CD4-positive, alpha-beta T cell treated with Interleukin-6 for 4 hours (primary cell): ENCODE measurements at regions not wholly inside any gene's neighbourhood (a gene's known extent, or its start where the extent isn't known, plus 50 kb on each side); places are given as distances from the start of the nearest gene placed in this dataset.

ENCODE experiments used
- DNase-seq: peaks from one replicate; pipeline ENCODE4 v3.0.0-alpha.2; 2020; ENCODE audit warnings: mixed read lengths

DNA sequence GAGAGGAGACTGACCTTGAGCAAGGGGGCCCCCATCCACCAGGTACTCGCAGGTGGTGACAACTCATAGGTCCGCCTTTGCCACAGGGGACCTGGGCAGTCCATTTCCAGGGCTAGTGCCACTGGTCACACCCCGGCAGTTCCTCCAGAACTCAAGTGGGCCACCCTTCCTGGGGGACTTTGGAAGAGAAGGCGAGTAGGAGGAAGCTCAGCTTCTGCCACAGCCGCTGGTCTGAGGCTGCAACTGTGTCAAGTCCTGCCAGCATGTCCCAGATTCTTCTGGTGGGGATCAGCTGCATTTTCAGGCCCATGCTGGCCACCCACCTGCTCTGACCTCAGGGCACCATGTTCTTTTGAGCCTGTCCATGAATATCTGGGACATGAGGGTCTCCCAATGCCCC lies 423.9 kb upstream of the MYT1L start:
- no peak for DNase-seq

DNA sequence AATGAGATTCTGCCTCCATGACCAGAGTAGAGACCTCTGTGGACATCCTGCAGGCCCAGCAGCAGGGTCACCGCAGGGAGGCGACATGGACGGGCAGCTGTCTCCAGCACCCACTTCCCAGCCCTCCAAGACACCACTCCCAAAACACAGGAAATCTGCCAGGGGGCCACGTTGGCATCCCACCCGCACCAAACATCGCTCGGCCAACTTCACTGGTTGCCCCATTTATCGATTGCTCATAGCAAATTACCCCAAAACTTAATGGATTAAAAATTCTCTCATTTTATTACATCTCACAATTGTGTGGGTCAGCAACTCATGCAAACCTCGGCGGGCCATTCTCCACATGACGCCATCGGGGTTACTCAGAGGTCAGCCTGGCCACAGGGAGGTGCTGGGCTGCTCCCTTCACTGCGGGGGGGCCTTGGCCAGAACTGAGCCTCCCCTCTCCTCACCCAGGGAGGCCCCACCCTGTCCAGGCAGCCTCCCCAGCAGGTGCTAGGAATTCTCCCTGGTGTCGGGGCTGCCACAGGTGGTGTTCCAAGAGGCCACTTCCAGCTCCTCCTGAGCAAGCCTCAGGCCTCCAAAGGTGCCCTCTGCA lies 420.7 kb upstream of the MYT1L start:
- no peak for DNase-seq

- DNase-seq: no peak
Observed at GRCh38 chr2:2750867-2751714, 420.0 kb upstream of the MYT1L start.

GRCh38 chr2:2749206-2749598 lies 418.1 kb upstream of the MYT1L start:
- DNase-seq: no peak

- no peak for DNase-seq
Observed at GRCh38 chr2:2748399-2749205, 417.5 kb upstream of the MYT1L start.

GRCh38 chr2:2747797-2748301 lies 416.8 kb upstream of the MYT1L start:
- no peak for DNase-seq

GRCh38 chr2:2746731-2747130 lies 415.7 kb upstream of the MYT1L start:
- DNase-seq: no peak

GRCh38 chr2:2744958-2745715 lies 414.1 kb upstream of the MYT1L start:
- no peak for DNase-seq

- DNase-seq: no peak
Observed at GRCh38 chr2:2744107-2744506, 413.0 kb upstream of the MYT1L start.

GRCh38 chr2:2743164-2743571 lies 412.1 kb upstream of the MYT1L start:
- DNase-seq: no peak

DNA sequence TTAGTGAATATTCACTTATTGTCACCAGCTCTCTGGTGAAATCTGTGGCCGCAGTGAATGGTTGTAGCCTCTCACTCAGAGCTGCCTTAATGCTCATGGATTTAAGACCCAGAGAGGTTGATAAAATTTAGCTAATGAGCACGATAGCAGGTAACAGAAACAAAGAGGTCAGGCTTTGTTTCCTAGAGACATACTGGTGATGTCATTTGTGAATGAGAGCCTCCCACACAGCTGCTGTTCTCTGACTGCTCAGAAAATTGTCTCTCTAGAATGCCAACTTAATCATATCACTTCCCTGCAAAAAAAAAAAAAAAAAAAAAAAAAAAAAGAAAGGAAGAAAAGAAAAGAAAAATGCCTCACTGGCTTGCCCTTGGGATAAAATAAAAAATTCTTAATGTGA lies 411.7 kb upstream of the MYT1L start:
- DNase-seq: no peak

DNA sequence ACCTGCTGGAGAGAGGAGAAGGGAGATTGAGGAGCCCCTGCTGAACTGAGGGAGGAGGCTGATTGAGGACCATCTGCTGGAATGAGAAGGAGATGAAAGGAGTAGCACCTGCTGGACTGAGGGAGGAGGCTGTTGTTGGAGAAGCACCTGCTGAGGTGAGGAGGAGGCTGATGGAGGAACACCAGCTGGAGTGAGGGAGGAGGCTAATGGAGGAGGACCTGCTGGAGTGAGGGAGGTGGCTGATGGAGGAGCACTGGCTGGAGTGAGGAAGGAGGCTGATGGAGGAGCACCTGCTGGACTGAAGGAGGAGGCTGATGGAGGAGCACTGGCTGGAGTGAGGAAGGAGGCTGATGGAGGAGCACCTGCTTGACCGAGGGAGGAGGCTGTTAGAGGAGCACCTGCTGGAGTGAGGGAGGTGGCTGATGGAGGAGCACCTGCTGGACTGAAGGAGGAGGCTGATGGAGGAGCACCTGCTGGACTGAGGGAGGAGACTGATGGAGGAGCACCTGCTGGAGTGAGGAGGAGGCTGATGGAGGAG lies 409.2 kb upstream of the MYT1L start:
- DNase-seq: no peak

DNA sequence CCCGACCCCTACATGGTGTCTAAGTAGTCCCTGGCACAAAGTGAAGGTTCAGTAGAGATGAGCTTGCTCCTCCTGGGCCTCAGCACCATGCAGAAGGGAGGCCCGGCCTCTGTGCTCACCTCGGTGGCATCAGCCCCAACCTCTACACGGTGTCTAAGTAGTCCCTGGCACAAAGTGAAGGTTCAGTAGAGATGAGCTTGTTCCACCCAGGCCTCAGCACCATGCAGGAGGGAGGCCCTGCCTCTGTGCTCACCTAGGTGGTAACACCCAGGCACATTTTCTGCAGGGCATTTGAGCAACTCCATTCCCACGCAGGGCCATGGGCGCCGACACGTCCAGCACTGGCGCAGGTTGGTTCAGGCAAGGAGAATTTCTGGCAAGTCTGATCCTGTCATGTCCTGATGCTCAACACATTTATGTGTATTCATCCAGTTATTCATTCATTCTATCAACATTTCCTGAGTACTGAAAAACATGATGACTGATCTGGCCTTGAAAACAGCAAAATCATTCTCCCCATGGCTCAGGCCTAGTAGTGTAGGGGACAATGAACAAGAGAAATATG lies 408.2 kb upstream of the MYT1L start:
- DNase-seq: no peak

DNA sequence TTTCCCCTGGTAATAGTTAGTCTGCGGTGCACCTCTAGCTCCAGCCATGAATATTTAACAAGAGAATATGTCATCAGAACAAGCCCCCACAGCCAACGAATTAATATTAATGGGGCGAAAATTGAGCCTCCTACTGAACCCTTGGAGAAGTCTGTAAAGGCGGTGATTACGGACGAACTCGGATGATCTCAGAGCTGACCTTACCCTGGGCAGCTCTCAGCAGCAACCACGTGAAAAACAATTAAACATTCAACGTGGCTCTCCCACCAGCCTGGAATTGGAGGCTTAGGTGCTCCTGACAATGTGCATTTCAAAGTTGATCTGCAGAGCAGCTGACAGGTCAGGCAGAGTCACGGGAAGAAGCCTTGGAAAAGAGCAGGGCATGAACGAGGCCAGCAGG lies 407.6 kb upstream of the MYT1L start:
- no peak for DNase-seq

DNA sequence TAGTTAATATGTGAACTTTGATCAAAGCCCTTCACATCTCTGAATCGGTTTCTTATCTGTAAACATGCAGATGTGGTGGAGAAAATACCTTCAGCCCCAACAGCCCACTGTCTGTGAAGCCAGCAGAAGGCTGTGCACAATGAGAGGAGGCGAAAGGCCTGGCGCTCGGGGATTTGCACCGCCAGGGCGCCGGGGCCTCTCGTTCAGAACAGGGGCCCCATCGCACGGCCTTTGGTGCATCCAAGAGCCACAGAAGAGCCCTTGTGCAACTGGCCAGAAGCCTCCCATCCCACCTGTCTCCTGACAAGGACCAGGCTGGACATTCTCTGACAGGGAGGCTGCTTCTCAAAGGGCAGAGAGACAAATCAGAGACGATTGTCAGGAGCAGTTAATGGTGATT lies 407.2 kb upstream of the MYT1L start:
- DNase-seq: no peak

DNA sequence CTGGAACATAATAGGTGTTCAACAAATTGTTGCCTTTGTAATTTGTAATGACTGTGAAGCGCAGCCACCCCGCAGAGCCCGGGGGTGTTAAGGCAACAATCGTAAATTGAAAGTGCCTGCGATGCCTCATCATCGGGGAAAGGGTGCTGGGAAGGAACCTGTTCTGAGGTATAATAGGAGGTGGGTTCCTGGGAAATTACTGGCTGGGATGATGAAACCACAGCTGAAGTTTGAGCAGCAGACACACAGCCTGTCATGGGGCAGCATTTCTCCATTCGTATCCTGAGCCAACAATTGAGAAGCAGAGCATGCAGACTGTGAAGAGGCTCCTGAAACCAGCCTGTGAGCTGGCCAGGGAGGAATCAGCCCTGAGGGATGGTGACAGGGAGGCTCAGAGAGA lies 404.0 kb upstream of the MYT1L start:
- no peak for DNase-seq

DNA sequence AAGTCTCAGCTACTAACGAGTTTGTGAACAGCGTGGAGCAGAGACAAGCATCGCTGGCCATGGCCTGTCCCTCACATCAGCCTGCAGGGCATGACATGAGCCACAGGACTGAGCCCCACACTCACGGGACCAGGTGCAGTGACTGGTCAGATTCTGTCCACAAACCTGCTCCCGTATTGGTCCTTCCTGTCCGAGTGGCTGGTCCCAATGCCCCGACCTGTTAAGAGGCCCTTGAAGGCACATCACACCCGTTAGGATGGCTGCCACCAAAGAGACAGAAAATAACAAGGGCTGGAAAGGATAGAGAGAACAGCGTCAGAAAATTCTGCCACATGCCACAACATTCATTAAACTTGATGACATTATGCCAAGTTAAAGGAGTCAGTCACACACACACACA lies 403.2 kb upstream of the MYT1L start:
- no peak for DNase-seq

- no peak for DNase-seq
Observed at GRCh38 chr2:2733818-2734217, 402.7 kb upstream of the MYT1L start.

DNA sequence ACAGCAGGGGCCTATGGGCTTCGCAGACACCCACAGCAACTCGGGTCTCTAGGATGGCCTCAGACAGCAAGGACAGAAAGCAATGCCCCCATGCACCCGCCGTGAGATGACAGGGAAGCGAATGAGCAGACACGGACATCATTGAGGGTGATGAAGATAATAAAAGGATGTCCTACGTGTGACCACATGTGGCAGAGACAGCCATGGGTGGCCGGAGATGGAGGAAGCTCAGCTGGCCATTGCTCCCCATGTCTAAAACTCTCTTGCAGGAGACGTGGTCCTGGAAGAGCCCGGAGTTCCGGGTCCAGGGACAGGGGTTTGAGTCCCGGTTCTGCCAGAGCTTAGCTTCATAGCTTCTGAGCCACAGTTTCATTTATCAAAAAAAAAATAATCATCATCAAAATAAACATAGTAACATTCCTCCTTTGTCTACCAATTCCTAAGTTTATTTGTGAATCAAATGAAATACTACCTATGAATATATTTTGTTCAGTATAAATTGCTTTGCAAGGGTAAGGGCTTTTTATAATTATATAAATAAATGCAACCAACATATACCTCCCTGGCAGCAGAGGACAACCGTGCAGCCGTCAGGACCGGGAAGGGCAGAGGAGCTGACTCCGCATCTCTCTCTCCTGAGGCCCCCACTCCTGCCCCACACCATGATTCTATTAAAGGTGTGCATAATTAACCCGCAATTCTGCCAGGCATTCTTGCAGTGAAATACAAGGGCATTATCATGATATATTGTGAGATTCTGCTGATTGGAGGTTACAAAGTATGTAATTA lies 401.4 kb upstream of the MYT1L start:
- no peak for DNase-seq

DNA sequence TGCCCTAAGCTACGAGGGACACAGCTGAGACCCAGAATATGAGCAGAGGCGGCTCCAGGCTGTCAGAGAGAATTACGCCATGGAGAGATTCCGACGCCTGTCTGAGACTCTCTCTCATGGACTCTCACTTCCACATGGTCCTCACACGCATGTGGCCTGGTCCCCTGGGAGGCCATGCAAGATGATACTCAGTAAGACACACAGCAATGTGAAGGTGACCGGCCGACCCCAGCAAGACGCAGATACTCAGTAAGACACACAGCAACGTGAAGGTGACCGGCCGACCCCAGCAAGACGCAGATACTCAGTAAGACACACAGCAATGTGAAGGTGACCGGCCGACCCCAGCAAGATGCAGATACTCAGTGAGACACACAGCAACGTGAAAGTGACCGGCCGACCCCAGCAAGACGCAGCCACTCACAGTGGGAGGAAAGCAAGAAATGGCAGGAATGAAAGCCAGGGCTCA lies 400.8 kb upstream of the MYT1L start:
- no peak for DNase-seq

- no peak for DNase-seq
Observed at GRCh38 chr2:2731101-2731815, 400.2 kb upstream of the MYT1L start.
